ENCODE measurements at regions not wholly inside any gene's neighbourhood (a gene's known extent, or its start where the extent isn't known, plus 50 kb on each side); places are given as distances from the start of the nearest gene placed in this dataset.
"Not testable (repeated sequence)": the region's sequence is repeated elsewhere in the genome, so short reads cannot be mapped to it uniquely, and the experiment has no call there.

DNA sequence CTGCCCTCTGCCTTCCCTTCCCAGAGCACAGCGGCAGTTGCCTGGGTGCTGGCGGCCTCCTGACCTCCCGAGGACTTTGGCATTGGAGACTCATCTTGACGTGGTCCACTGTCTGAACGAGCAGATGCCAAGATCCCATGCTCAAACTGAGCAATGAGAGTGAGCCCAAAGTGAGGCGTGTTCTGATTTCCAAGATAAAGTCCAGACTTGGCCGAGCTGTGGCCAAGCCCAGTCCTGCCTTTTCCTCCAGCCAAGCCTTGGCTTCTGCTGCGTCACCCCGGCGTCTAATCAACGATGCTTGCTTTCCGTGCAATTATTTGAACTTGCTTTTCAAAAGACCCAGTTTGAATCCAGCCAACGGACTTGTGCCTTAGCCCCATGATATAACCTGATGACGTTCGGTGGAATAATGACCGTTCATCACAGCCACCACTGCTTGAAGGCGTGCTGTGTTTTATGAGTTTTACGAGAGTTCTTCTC is 179.2 kb downstream of the IRF8 start:
- FAIRE-seq: no peak

DNA sequence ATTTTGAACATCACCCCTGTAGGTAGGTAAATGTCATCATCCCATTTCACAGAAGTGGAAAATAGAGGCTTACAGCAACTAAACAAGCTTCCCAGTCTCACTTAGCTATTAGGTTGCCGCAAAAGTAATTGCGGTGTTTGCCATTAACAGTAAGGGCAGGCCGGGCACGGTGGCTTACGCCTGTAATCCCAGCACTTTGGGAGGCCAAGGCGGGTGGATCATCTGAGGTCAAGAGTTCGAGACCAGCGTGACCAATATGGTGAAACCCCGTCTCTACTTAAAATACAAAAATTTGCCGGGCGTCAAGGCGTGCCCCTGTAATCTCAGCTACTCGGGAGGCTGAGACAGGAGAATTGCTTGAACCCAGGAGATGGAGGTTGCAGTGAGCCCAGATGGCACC is 179.7 kb downstream of the IRF8 start:
- not testable (repeated sequence) for FAIRE-seq

DNA sequence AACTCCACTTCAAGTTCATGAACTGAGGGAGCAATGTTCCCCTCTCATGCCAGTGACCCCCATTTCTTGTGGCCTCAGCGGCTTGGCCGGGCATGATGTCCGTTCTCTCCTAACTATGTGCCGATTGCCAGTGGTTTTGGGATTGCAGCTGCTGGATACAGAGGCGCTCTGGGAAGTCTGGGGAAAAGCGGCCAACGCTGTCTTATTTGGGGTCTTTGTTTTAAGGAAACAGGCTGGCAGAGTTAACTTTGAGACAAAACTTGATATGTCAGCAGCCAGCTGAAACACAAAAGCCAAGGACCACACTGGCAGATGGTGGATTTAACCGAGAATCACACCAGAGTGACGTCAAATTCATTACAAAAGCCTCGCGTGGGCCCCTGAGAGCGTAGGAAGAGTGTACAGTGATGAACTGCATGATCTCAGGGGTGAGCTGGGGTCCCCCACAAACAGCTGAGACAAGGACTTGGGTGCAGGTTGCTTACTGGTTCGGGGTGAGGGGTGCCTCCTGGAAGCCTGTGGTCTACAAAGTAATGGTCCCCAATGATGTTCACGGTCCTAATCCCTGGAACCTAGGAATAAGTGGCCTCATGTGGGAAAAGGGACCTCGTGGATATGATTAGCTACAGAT is 180.4 kb downstream of the IRF8 start:
- FAIRE-seq: no peak

DNA sequence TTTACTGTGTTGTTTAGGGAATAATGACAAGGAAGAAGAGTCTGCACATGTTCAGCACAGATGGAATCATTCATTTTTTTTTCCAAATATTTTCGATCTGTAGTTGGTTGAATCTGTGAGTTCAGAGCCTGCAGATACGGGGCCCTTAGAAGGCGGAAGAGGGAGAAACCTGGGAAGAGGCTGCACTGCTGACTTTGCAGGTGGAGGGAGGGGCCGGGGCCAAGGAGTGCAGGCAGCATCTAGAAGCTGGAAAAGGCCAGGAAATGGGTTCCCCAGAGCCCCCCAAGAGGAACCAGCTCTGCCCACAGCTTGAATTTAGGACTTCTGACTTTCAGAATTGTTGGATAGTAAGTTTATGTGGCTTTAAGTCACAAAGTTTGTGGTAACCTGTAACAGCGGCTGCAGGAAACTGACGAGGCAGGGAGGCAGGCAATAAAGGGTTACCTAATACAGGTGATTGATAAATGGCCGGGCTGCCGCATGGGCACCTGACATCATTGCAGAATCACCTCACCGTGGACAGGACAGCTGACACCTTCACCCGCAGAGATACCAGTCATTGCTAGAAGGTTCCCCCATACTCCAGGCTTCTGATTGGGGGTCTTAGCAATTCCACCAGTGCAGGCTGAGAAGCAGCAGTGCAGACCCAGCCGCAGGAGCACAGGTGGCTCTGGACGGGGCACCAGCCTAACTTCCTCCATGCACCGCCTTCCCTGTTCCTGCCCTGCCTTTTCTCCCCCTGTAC is 181.3 kb downstream of the IRF8 start:
- FAIRE-seq: no peak

DNA sequence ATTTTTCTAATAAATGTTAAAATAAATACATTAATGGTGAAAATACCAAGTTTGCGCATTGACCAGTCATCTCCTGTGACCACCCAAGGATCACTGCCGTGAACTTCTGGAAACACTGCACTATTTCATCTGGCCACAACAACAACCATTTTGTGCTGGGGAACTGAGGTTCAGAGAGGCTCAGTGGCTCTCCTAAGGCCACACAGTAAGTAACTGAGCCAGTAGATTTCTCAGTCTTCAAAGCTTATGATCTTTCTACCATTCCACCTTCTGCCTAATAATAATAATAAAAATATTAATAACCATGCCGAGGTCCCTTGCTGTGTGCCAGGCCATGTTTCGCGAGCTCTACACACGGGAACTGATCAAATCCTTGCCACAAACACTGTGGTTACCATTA is 182.0 kb downstream of the IRF8 start:
- FAIRE-seq: no peak

DNA sequence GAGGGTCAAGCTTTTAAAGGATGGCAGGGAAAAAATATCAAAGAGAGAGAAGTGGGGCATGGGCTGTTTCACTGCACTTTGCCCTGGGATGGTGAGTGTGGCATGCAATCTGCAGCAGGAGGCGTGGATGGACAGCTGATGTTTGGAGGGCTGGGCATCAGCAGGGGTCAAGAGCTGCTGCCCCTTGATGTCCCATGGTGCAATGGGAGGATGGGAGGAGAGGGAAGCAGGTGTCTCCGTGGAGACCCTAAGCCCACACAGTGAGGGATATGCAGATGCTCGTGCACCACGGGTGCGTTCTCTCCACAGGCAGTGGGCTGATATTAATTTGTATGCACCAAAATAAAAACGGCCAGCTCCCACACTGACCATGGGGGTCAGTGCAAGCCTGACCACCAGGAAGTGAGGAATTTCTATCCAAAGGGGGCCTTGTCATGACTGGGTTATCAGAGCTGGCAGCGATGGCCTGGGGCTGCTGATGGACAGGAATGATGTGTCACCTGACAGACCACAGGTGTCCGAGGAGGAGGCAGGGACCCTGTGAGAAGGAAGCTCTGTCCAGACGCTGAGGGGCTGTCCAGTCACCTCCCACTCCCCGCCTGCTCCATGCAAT is 183.6 kb downstream of the IRF8 start:
- FAIRE-seq: no peak

DNA sequence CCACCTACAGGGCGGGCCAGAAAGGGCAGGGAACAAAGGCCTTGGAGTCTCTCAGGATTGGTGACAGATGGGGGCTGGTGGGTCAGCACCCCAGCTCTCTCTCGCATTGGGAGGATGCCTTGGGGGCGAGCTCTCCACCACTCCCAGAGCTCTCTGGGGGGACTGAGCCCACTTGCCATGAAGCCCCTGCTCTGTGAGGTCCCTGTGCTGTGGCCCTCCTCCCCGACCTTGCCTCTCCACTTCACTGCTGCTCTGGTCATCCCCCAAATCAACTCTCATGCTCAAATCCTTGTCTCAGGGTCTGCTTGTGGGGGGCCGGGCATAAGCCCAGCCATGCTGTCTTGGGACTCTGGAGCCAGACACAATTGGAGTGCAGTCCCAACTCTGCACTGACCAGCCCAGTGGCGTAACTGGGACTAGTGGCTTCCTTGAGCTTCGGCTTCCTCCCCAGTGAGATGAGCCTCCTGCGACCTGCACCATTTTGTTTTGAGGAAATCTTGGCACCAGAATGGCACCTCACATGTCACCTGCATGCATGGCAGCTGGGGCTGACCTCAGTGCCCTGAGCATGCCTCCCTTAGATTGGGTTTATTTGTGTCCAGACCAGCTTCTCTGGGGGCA is 184.5 kb downstream of the IRF8 start:
- no peak for FAIRE-seq

DNA sequence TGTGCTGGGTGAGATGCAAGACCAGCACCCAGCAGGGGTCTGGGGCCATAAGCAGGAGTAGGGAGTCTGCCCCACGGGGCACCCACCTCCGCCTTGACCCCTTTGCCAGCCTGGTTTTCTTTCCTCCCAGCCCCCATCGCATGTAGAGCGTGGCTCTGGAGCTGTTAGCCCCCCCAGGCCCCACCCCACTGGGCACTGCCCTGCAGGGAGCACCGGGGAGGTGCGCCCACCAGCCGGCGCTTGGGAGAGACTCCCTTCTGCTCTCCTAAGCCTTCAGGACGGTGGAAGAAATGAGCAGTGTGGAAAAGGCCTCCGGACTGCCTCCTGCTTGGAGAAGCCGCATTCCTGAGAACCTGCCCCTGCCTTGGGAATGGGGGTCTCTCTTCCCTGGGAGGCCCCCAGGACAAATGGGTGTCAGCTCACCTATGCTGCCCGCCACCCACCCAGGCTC is 186.2 kb downstream of the IRF8 start:
- FAIRE-seq: no peak

DNA sequence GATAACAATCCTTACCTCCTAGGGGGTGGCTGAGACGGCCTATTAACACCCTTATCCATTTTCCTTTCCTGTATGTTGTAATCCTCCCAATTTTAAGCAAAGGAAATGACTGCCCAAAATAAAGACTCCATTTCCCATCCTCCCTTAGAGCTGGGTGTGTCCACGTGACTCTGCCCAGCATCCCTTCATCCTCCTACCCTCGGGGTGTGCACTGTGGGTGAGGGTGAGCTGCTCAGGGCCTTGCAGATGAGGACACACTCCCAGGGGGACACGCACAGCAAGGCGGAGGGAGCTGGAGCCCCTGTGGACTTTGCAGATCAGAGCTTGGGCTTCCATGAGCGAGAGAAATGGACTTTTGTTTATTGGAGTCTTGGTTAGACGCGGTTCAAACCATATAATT is 186.8 kb downstream of the IRF8 start:
- FAIRE-seq: no peak

DNA sequence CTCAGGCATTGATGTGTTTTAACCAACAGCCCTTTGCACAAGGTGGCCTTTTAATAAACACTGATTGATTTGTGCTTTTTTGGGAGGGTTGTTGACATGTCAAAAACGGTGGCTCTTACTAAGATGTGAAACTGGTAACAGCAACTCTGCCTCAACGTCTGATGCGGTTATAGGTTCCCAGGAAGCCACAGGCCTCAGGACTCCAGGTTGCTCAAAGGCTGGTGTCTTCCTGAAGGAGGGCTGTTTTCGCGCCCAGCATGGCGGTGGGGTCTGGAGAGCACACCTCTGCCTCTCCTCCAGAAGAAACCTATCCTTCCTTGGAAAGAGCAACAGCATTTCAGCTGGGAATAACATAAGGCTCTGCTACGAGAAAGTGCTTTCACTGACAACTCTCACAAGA is 187.5 kb downstream of the IRF8 start:
- no peak for FAIRE-seq

DNA sequence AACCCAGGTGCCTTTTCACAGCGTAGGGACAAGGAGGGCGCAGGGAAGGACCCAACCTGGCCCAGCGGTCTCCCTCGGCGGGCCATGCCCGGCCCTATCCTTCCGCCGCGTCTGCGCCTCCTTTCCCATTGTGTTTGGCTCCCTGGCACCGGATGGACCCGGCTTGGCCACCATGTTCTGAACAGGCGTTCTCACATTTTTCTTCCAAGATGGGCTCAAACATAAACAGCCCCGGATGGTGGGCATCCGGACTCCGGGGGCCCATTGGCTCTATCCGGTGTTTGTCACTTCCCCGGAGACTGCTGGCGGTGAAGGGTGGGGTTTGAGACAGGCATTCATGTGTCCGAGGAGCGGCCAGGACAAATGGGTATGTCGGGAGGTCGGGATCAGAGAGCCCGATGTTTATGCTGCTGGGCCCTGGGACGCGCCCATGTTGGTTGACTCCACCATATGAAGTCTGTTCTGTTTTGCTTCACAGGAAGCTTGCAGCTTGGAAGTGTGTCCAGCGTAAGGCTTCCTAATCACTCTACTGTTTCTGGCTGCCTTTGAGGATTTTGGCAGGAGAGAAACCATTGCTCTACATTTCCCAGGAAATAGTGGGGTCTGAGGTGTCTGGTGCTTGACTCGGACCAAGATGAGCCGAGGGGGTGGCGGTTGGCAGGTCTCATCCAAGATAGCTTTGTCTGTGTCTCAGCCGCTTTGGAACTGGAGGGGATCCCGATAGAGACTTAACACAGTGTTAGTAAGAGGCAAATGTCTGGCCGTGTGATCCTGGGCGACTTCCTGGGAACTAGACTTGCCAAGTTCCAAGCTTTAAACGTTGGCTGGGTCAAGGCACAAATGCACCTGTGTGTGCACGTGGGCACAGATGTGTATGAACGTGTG is 188.3 kb downstream of the IRF8 start:
- FAIRE-seq: no peak

DNA sequence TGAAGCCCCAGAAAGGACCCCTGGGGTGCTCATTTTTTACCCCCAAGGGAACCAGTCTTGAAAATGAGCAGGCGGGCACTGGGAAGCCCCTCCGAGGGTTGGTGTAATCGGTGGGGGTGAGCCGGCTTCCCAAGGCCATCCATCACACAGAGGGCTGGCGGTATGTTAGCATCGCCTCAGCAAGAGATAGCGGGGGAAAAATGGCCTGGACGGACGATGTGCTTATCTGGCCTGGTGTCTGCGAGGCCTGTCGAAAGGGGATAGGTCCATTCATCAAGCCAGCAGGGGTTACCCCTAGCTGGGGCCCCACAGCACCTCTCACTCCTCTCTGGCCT is 188.9 kb downstream of the IRF8 start:
- no peak for FAIRE-seq

DNA sequence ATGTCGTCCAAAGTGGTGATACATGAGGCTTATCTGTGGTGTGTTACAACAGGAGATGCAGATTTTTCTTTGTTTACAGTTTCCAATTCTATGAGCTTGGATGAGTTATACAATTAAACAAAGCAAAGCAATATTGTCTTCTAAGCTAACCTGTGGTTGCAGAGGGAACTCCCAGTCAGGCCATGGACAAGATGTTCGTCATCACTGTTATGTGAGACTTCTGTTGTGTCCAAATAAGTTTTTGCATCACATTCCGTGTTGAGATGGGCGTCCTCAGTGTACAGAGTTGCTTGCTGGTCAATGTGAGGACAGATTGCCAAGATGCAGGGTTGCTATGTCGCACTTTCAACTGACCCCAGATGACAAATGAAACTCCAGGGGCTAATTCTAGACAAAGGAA is 189.3 kb downstream of the IRF8 start:
- FAIRE-seq: no peak

DNA sequence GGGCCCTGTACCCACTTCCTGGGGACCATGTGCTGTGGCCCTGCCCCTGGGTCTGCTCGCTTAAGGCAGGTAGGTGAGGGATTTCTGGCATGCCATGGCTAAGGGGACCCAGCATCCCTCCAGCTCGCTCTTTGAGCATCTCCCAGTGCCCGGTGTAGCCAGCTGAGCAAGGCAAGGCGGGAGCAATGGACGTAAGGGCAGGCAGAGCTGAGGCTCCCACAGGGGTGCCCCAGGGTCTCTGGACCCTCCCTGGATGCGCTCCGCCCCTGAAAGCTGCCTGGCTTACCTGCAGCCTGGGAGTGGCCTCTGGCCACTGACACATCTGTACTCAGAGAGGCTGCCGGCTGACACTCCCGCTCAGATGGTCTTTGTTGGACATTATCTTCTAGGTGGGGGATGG is 189.9 kb downstream of the IRF8 start:
- no peak for FAIRE-seq

DNA sequence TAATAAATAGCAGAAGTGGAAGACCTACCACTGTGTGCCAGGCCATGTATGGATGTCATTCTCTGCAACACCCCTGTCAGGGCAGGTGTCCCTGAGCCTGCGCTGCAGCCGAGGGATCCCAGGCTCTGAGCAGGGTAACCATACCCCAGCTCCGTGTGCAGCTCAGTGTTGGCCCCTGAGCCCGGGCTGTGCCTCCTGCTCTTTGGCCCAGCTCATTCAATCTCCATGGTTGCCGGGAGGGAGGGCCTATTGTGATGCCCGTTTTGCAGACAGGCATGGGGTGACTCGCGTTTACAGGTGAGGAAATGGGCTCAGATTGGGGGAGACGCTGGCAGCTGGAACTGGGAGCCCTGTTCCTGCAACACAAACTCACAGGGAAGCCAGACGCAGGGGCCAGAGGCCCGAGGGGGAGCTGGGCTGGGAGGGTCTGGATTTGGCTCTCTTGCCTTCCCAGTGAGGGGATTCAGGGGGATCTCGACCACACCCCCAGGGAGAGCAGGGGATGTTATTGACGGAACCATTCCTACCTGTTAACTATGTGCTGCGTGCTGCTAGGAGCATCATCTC is 190.5 kb downstream of the IRF8 start:
- no peak for FAIRE-seq

DNA sequence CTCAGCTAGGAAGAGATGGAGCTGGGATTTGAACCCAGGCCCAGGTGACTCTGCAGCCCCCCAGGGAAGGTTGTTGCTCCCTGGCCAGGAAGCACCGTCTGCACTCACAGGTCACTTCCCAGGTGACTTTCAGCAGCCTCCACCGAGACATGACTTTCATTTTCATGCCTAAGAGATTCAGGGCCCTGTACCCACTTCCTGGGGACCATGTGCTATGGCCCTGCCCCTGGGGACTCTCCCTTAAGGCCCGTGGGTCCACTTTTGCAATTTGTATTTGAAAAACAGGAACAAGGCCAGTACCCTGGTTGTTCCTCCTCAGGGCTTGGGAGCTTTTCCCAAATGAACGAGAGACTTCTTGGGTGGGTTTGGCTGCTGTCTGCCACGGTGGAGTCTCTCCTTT is 191.0 kb downstream of the IRF8 start:
- no peak for FAIRE-seq

DNA sequence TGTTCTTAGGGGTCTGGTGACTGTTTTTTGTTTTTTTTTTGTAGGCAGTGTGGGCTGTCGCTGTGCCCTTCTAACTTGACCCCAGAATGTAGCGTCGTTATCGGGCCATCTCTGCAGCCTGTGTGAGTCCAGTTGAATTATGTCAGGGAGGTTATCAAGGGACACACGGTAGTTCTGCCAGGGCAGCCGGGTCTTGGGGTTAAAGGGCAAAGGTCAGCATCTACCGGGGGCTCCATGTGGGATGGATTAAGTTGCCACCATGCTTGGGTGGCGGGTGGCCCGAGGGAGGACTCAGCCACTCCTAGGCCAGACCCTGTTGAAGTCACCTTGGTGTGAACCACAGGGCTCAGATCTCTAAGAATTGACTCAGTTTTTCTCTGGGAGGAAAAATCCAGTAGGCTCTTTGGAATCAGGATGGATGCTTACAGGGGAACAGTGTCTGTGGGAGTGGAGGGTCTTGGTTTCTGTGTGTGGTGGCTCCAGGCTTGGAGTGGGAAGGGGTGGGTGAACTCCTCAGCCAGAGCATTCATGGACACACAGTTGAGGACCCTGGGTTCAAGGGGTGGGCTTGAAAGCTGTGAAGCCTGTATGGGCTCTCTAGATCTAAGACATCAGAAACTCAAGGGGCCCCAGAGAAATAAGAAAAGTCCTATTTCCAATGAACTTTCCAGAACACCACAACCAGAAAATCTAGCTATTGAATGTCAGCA is 191.7 kb downstream of the IRF8 start:
- no peak for FAIRE-seq

DNA sequence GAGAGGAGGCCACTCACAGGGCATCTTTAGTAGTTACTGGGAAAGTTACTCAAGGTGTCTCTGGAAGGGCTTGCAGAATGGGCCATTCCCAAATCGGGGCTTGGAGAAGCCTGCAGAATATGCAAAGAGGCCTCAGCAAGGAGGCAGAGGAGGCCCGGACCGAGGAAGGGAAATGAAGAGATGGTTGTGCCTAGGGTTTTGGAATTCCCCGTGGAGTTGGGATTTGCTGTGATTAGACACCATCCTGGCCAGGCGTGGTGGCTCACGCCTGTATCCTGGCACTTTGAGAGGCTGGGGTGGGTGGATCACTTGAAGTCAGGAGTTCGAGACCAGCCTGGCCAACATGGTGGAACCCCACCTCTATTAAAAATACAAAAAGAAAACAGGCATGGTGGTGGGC is 193.0 kb downstream of the IRF8 start:
- no peak for FAIRE-seq

DNA sequence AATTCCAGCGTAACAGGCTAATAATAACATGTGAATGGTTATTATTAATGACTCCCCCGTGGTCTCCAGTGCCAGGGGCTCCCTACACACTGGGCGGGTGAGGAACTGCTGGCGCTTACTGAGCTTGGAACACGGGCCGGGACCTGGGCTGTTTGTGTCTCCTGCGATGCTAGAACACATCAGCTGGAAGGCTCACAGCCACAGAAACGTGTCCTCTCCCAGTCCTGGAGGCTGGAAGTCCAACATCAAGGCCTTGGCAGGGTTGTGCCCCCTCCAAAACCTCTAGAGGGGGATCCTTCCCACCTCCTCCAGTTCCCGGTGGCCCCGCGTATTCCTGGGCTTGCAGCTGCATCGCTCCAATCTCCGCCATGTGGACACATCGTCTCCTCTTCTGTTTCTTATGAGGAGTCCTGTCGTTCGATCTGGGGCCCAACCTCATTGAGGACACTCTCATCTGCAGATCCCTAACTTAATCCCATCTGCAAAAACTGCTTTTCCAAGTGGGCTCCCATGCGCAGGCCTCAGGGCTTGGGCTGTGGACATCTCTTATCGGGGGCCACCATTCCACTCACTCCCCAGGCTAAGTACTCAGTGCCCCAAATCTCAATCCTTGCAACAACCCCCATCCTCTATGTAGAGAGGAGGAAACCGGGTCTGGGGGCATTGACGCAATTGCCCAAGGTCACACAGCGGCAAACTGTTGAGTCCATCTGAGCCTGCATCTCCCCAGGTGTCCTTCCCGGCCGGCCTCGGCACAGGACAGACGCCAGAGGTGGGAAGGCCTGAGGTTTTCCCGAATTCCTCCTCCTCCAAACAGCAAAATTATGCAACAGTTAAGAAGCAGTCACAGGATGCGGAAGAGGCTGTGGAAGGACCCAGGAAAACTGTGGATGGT is 193.9 kb downstream of the IRF8 start:
- no peak for FAIRE-seq

All from islet of Langerhans (tissue), 1 donor.